HG02642 (cell line): ENCODE measurements at regions not wholly inside any gene's neighbourhood (a gene's known extent, or its start where the extent isn't known, plus 50 kb on each side); places are given as distances from the start of the nearest gene placed in this dataset.

ENCODE experiments used
- ATAC-seq: cut with Tn5 transposase; IDR thresholded peaks from one replicate; pipeline ENCODE4 v1.9.1; 2021; ENCODE audit warnings: mild to moderate bottlenecking; ENCODE audit not compliant: unreplicated experiment, poor library complexity

DNA sequence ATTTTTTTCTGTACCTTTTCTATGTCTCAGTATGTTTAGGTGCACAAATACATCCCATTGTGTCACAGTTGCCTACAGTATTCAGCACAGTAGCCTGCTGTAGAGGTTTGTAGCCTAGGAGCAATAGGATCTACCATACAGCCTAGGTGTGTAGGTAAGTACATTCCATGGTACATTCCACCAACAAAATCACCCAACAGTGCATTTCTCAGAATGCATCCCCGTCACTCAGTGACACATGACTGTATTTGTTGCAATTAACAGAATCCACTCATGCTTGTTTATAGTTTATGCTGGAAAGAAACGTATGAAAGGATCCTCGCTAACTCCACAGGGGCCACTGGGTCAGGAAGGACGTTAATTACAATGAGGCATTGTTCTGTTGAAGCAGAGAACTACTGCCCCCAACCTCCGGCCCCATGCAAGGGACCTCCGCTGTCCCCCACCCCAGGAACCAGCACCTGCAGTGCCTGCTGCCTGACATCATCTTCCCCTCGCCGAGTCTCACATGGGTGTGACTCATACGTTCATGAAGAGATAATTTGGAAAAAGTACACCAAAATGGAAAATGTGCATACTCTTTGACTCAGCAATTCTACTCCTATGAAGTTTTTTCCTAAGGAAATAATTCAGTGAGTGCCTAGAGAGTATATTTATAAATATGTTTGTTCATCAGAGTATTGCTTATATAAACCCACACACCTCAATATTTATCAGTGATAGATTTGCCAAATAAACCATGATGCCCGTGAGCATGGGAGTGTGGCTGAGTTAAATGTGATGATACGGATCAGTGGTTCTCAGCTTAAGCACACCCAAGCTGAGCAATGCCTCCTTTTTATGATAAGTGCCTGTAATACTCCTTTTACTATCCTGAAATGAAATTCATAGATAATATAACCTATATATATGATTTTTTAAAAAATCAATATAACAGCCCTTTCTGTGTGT is 156.4 kb upstream of the ECI2 start:
- ATAC-seq = no peak

DNA sequence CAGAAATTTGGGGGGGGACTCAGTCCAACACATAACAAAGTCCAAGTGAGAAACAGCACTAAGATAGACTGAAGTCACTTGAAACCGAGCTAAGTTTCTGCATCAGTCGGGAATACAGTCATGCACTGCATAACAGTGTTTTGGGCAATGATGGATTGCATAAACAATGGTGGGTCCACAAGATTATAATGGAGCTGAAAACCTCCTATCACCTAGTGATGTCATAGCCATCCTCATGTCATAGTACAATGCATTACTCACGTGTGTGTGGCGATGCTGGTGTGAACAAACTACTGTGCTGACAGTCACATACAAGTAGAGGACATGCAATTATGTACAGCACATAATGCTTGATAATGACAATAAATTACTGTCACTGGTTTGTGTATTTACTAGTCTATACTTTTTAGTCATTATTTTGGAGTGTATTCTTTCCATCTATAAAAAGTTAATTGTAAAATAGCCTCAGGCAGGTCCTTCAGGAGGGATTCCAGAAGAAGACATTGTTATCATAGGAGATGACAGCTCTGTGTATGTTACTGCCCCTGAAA is 154.5 kb upstream of the ECI2 start:
- ATAC-seq = no peak

DNA sequence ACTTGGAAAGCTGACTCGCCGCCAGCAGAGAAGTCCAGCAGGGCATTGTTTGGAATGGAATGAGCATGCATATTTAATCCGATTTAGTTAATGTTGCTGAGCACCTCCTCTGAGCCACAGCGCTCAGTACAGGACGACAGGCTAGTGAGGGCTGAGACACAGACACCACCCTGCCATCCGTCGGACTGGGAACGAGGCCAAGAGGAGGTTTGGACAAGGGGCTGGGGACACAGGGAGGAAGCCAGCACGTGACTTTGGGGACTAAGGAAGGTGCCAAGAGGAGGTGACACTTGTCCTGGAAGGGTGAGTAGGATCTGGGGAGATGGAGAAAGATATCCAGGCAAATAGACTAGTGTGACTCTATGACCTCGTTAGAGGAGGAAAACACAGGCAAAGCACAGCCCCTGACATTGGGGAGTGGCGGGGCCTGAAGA is 152.5 kb upstream of the ECI2 start:
- ATAC-seq = no peak

DNA sequence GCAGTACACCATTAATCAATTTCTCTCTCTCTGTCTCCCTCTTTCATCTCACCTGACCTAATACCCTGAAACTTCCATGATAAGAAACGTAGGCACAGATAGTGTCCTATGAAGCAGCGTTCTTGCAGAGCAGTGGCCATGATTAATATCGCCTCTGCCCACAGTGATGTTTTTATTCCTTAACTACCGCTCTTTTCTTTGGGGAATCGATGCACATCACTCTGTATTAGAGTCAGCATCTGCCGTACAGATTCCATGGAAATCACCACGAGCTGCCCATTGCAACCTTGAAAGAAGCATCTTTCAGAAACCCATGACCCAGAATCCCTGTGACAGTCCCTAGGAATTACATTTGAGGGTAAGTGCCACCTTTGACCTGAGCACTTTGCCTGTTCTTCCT is 152.0 kb upstream of the ECI2 start:
- ATAC-seq = no peak

DNA sequence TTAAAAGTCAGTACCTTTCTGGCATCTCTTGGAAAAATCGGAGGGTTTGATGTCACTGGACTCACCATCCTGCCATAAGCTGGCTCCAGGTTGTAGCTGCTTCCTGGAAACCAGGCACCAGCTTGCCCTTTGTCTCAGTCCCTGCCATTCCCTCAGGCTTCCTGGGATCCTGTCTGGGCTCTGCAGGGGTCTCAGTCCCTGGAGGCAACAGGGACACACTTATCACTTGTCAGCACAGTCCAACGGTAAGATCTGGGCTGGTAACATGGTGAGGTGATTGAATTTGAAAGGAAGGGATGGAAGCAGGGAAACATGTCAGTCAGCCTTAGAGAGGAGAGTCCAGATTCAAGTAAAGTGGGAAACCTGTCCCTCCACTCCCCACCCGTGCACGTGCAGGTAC is 147.6 kb upstream of the ECI2 start:
- ATAC-seq = no peak

DNA sequence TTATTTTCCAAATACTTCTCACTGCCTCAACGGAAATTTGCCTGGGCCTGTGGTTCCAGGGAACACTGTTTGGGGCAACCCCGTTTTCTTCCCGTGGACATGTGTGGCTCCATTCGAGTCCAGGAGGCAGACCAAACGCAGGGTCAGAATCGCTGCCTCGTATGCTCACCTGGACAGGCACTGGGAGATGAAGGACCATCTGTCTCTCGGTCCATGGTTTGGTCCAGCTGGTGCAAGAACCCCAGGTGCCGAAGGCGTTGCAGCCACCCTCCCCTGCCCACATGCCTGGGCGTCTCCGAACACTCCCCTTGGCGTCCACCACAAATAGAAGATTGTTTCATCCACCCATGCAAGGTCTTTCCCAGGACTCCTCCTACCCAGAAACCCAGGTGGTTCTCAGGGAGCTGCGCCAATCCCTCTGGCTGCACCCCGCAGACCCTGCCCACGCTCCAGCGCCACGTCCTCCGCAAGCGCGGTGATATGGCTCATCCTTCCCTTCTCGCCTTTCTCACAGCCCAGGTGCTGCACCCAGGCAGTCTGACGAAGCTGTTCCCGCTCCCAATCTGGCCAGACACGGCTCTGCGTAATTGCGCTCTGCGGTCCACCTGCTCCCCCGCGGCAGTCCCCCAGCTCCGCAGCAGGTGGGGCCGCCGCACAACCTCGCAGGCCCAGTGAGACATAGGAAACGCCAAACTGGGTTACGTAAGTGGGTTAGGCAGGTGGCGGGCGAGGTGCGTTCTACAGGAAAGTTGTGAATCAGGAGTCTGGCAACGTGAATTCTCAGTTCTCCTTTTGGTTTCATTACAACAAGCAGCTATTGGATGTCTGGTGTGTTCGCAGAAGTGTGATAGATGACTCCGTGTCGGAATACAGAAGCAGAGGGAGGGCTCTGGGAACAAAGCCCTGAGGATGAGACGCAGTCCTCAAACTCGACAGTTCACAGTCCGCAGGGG is 146.2 kb upstream of the ECI2 start:
- peak; percentile 87 for ATAC-seq

DNA sequence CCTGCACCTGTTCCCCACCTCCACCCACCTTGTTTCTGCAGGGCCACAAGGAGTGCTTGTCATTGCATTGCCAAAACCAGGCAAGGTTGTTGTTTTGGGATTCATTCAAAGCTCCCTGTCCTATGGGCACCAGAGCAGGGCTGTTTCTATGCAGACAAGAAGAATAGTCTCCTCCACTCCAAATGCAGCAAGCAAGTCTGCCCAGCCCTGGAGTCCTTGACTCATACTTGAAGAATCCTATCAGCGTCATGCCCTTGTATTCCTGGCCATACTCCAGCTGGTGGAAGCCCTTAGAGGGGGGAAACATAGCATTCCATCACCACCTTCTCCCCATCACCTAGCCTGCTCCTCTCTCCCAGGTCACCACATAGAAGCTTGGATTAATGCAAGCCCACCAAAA is 145.3 kb upstream of the ECI2 start:
- no peak for ATAC-seq

DNA sequence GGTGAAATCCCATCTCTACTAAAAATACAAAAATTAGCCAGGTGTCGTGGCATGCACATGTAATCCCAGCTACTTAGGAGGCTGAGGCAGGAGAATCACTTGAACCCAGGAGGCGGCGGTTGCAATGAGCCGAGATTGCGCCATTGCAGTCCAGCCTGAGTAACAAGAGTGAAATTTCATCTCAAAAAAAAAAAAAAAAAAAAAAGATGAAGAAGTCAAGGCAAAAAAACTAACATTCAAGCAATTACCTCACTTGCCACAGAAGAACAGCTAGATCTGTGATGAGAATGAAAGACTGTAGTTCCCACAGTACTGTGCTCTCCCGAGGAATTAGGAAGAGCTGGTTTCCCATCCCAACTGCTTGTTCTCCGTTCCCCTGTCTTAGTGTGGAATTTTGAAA is 144.7 kb upstream of the ECI2 start:
- no peak for ATAC-seq

DNA sequence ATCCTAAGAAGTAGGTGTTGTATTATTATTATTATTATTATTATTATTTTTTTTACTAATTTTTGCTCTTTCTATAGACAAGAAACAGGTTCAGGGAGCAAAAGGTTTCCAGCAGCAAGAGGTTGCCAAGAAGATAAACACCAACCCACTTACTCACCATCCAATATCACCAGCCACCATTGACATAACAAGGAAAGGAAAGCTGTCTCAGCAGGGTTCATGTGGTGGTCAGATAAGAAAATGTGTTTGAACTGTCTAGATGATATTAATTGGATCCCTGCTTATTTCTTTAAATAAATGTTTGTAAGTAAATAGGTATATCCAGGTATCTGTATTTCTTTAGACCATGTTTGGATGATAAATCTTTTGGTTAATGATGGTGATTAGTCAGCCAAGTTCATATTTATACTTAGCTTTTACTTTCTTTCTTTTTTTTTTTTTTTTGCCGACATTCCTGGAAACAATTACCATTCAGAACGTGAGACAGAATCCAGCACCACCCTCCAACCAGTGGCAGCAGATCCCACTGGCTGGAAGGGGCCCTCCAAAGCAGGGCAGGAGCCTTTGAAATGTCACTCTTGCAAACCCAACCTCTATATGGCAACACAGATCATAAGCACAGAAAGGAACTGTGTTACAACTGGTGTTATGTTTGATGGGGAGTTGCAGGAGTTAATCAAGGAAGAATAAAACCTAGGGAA is 139.2 kb upstream of the ECI2 start:
- no peak for ATAC-seq

DNA sequence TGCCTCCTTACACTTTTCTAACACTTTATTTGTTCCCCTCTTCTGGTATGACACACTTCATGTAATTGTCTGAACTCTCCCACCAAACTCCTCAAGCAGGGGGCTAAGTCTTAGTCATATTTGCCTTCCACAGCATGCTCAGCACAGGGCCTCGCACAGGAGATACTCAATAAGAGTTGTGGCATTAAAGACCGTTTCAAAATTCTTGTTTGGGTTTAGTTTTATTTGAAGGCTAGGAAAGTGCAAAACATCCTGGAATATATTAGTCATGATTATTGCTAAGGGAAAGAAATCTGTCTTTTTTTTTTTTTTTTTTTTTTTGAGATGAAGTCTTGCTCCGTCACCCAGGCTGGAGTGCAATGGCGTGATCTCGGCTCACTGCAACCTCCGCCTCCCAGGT is 137.6 kb upstream of the ECI2 start:
- no peak for ATAC-seq

DNA sequence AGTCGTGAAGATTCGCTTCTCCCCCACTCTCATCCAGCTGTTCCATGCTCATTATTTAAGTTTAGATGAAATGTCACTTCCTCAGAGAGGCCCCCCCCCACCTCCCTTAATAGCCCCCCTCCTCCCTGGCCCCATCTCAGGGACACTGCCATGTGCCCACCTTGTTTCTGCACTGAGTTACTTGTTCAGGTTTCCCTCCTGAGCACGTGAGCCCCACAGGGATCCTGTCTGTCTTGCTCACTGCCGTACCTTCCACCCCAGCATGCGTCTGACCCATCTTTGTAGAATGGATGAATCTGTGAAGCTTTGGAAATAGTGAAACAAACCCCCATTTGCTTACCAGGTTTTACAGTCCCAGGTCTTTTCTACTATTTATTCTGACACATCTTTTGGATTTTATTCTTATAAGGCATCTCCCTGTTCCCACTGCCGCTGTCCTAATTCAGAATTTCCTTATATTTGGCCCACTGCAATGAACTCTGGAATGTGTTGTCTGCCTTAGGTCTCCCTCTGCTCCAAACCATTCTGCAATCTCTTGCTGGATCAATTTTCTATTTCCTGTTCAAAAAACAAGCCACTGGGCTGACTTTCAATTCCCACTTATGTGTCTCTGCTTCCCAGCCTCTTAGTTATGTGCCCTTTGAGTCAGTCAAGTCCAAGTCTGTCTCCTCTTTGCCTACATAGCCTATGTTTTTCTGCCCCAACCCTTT is 136.5 kb upstream of the ECI2 start:
- no peak for ATAC-seq

DNA sequence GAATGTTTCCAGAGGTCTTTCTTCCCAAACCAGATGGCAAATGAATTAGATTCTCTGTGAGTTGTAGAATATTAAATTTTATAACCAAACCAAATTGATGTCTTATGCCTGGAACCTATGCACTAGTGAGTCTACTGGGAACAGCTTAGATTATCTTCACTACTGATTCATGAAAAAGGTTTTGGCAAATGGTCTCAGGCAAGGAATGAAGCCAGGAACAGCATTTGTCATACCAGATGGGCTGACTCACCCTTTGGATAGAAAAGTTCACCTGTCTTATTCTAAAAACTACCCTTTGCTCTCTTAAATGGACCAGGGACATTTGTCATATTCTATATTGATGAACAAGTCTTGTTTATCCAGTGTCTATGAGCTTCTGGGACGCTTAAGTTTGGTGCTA is 135.4 kb upstream of the ECI2 start:
- ATAC-seq = no peak

DNA sequence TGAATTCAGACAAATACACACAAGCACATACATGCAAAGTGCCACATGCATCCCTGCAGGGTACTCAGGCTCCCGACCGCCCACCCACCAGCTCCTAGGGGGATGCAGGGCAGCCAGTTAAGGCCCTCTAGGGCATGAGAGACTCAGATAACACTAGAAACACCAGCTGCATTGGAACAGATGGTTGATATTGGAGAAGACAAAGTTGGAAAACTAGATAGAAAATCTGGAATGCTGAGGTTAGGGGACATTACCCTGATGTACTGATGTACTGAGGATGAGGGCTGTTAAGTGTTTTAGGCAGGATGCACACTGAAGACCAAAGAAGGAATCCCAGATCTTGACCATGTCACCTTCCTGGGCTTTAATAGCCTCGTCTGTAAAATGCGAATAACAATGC is 134.6 kb upstream of the ECI2 start:
- ATAC-seq = no peak

DNA sequence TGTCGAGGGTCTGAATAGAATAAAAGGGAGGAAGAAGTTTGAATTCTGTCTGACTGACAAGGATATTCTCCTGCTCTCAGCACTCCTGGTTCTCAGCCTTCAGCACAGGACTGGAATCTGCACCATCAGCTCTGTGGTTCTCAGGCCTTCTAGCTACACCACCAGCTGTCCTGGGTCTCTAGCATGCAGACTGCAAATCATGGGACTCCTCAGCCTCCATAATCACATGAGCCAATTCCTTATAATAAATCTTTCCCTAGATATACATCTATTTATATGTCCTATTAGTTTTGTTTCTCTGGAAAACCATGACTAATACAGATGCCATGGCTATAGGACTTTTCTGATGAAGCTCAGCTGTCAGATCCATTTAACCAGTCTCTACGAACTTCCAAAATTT is 132.8 kb upstream of the ECI2 start:
- no peak for ATAC-seq

DNA sequence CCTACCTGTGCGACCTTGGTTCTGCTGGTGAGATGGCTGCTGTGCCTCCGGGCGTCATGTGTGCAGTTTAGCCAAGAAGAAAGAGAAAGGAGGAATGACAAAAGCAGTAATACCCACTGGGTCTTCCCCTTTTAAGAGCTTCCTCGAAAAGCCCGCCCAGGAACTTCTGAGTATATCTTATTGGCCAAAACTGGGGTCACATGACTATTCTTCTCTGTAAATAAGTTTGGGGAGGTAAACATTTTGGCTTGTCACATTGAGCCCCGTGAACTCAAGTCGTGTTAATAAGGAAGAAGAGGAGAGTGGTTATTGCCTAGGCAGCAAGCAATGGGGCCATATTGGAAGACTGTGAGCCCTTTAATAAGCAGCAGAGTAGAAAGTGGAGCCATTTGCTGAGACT is 130.4 kb upstream of the ECI2 start:
- no peak for ATAC-seq

DNA sequence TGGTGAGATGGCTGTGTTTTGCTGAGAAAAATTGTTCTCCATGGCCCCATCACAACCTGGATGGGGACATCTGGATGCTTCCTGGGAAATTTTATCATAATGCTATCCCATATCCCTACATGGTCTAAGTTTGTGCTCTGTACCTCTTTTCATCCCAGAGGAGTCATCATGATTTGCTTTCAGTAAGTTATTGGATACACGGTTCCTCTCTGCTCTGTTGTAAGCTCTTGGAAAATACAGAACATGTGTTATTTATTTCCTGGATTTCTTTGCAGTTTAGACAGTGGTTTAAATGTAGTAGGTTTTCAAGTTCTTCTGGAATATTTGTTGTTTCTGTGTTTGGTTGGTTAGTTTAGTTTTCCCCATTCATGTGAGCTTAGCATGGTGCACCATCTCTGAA is 129.2 kb upstream of the ECI2 start:
- ATAC-seq = no peak

DNA sequence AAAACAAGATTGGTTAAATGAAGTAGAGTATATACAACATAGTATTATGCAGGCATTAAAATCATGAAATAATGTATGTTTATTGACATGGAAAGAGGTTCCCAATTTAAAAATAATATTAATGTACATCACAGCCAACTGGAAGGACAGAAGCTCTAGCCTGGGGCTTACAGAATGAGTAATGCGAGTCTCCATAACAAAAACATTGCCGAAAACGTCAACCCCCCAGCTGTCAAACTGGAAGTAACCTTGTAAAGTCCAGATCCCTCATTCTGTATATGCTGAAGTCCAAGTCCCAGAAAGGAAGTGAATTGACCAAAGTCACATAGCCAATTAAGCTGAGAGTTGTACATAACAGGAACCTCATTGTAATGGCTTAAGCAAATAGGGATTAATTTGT is 128.7 kb upstream of the ECI2 start:
- ATAC-seq = no peak

DNA sequence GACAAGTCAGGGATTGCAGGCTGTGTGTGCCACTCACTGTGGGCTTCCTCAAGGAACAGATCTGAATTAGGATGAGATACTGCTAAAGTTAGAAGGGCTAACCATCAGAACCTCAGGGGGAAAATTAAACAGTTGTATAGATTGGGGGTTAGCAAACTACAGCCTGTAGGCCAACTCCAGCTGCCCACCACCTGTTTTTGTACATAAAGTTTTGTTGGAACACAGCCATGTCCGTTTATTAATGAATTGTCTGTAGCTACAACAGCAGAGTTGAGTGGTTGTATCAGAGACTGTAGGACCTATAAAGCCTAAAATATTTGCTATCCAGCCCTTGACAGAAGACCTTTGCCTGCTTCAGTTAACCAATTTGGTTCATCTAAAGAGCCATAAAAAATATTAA is 127.2 kb upstream of the ECI2 start:
- ATAC-seq = no peak

DNA sequence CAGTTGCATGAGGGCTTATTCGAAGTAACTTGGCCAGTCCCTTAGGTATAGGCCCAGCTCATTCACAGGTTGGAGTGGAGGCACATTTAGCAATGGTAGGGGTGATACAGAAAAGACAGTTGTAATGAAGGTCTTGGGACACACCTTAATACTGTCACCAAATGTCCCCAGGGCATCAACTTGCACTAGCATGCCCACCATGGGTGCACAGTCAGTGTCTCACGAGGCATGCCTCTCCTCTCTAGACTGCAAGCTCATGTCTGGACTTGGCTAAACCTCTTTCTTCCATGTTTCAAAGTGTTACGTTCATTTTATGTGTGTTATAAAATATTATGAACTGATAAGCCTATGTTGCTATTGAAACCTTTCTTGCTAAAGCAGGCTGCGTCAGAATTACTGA is 124.0 kb upstream of the ECI2 start:
- no peak for ATAC-seq

DNA sequence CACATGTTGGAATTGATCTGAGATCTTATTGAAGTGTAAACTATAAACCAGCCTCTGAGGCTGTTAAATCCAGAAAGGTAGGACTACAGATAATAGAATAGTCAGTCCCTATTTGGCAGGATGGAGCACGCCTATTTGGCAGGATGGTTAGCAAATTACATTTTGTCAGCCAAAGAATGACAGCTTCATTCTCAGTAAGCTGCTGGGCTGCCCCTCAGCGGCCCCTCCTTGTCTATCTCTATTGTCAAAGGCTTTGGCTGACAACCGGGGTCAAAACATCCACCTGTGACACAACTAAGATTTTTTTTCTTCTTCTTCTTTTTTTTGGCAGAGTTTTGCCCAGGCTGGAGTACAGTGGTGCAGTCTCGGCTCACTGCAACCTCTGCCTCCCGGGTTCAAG is 123.4 kb upstream of the ECI2 start:
- ATAC-seq = no peak
